Astrocyte (in vitro differentiated cells and primary cell): ENCODE measurements at regions not wholly inside any gene's neighbourhood (a gene's known extent, or its start where the extent isn't known, plus 50 kb on each side); places are given as distances from the start of the nearest gene placed in this dataset.
"Not testable (repeated sequence)": the region's sequence is repeated elsewhere in the genome, so short reads cannot be mapped to it uniquely, and the experiment has no call there.

Experiments
- CTCF ChIP-seq: IDR thresholded peaks from 2 replicates; pipeline ENCODE4 v1.5.1; 2011; ENCODE audit warnings: low read depth, mild to moderate bottlenecking, inconsistent platforms, low read length, moderate library complexity; ENCODE audit not compliant: insufficient read depth
- EZH2 ChIP-seq: IDR thresholded peaks from 2 replicates; pipeline ENCODE4 v1.6.1; 2012; ENCODE audit warnings: mild to moderate bottlenecking, low read length, inconsistent platforms; ENCODE audit not compliant: insufficient read depth

- TF ChIP-seq CTCF, EZH2: not testable (repeated sequence)
Measured at GRCh38 chr1:206398261-206398660, 72.0 kb upstream of the IKBKE start.
